HG02759 (cell line): ENCODE measurements at regions not wholly inside any gene's neighbourhood (a gene's known extent, or its start where the extent isn't known, plus 50 kb on each side); places are given as distances from the start of the nearest gene placed in this dataset.

ENCODE experiments used
- ATAC-seq: cut with Tn5 transposase; IDR thresholded peaks from one replicate; pipeline ENCODE4 v1.9.1; 2021; ENCODE audit warnings: mild to moderate bottlenecking, moderate library complexity; ENCODE audit not compliant: unreplicated experiment

- ATAC-seq, result no peak
These were observed 133.4 kb downstream of the JCAD start for GRCh38 chr10:29925771-29926692.

DNA sequence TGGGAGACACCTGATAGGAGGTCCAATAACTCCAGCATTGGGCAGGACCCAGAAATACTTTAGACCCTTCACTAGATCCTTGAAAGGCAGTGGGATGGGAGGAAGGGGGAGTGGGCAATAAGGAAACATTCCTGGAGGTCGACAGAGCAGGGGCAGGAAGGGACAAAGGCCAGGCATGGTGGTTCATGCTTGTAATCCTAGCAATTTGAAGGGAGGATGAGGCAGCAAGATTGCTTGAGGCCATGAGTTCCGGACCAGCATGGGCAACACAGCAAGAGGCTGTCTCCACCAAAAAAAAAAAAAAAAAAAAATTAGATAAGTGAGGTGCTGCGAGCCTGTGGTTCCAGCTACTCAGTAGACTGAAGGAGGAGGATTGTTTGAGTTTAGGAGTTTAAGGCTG, 134.9 kb downstream of the JCAD start:
- ATAC-seq, result no peak

GRCh38 chr10:29923416-29923965, 135.9 kb downstream of the JCAD start:
- no peak for ATAC-seq

DNA sequence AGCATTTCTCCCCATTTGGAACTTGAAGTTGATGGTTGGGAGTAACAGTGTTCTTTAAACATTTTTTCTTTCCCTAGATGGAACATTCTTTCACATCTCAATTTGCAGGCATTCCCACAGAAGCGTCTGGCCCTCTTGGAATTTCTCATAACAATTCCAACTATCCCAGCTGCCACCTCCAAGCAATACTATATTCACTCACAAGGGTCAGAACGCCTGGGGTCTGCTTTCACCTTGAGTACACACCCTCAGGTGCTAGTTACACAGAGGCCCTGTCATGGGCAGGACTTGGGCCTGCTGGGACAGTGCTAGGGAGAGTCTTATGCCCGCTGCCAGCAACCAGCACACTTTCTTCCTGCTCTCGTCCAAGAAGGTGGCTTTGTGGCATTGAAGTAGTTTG, 136.5 kb downstream of the JCAD start:
- ATAC-seq, result no peak

DNA sequence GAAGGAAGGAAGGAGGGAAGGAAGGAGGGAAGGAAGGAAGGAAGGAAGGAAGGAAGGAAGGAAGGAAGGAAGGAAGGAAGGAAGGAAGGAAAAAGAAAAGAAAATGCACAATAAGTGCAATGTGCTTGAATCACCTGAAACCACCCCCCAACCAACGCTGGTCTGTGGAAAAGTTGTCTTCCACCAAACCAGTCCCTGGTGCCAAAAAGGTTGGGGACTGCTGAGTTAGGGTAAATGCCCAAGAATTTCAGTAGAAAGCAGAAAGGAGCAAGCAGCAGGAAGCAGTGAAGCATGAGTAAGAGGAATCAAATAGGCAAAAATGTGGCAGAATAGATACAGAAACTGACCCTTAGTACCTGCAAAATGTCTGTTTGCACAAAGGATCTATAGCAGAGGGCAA, 137.2 kb downstream of the JCAD start:
- ATAC-seq, result no peak

GRCh38 chr10:29921071-29921446, 138.3 kb downstream of the JCAD start:
- no peak for ATAC-seq

- no peak for ATAC-seq
These were observed 138.8 kb downstream of the JCAD start for GRCh38 chr10:29920408-29921070.

DNA sequence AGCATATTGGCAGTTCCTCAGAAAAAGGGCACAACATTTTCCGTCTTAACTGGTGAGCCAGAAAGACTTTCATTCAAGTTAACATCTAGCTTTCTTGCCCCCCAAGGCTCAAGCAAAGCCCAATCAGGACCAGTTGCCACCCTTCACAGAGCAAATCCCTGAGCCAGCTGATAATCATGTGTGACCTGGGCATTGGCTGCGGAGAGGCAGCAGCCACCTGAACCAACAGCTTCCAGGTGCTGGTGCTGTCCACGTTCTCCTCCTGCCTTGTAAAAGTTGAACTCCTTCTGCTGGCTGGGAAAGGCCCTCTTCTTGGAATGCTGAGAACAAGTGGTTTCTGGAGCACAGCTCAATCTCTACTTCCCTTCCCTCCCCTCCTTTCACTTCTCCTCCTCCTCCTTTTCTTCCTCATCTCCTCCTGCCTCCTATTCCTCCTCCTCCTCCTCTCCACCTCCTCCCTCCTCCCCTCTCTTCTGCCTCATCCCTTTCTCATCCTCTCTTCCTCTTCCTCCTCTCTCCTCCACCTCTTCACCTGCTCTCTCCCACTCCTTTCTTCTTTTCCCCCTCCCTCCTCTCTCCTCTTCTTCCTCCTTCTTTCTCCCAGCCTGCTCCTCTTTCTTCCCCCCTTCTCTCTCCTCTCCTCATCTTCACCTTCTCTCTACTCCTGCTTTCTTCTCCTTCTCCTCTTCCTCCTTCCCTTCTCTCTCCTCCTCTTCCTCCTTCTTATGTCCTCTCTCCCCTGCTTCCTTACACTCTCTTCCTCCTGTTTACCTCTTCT, 140.6 kb downstream of the JCAD start:
- ATAC-seq, result no peak

- ATAC-seq, result no peak
These were observed 142.1 kb downstream of the JCAD start for GRCh38 chr10:29917311-29917710.

DNA sequence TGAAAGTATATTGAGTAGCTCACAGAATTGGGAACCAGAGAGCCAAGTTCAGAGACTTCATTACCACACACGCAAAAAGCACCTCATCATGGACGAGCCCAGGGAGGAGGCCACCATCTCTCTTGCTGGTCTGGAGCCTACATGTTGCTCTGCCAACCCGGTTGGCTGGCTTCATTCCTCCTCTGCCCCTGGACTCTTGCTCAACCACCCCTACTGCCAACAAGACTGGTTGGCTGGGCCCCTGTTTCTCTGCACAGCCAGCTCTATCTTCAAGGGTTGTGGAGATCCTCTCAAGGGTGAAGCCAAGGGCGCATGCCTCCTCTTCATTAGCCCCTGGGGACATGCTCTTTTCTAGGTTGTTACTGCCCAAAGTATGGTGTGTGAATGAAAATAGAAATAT, 142.7 kb downstream of the JCAD start:
- no peak for ATAC-seq

DNA sequence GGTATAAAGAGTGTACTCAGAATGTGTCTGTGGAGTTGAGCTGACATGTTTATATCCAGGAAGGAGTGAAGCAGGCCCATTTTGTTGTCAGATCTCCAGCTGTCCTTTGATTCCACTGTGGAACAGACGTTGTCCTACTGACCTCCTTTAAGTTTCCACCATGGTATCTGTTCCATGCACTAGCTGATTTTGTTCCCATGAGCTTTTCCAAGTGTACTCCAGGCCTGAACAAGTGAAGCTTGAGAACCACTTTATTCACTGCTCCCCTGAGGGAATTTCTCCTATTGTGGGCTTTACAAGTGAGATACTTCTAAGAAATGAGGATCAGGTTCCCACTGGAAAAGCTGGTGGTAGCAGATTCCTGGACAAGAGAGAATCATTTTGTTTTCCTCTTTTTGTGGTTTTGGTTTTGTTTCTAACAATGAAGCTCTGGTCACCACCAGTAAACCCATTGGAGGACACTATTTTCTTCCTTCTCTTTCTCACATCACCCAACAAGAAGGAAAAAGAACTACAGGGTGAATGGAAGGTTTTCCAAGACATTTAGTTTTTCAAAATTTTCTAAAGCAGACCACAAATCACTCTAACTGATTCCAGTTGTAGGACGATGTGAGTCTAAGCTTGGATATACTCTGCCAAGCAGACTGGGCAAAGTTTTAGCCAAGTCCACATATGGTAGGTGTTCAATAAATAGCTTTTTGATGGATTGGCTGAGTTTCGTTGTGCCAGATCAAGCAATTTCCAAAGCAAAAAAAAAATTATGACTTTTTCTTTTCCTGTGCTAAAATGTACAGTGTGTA, 144.2 kb downstream of the JCAD start:
- no peak for ATAC-seq

DNA sequence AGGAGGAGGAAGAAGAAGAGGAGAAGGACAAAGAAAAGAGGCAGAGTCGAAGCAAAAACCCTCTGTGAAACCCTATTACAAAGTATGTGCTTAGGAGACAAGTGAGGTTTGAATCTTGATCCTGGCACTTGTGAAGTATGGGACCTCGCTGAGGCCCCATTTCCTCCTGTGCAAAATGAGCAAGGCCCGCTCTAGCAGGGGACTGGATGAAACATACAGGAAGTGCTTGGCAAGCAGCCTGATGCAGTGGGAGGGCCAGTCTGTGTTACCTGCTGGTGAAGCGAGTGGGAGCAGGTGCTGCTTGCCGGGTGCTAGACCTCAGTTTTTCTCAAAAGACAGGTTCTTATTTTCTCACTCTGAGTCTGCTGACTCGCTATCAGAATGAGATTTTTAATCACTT, 150.4 kb downstream of the JCAD start:
- no peak for ATAC-seq

DNA sequence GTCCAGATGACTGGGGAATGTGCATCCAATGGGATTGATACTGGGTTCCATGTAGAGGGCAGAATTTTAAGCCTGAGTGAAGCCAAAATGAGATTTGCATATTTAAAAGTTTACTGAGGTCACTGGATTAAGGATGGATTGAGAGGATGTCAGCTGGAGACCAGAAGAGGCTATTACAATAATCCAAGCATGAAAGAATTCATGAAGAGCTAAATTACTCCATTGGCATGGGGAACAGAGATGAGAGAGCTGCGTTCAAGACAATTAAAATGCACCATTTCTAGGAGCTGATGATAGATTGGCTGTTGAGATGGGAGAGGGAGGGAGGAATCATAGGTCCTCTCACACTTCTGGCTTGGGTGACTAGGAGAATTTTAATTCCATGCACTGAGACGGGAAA, 158.5 kb downstream of the JCAD start:
- no peak for ATAC-seq

DNA sequence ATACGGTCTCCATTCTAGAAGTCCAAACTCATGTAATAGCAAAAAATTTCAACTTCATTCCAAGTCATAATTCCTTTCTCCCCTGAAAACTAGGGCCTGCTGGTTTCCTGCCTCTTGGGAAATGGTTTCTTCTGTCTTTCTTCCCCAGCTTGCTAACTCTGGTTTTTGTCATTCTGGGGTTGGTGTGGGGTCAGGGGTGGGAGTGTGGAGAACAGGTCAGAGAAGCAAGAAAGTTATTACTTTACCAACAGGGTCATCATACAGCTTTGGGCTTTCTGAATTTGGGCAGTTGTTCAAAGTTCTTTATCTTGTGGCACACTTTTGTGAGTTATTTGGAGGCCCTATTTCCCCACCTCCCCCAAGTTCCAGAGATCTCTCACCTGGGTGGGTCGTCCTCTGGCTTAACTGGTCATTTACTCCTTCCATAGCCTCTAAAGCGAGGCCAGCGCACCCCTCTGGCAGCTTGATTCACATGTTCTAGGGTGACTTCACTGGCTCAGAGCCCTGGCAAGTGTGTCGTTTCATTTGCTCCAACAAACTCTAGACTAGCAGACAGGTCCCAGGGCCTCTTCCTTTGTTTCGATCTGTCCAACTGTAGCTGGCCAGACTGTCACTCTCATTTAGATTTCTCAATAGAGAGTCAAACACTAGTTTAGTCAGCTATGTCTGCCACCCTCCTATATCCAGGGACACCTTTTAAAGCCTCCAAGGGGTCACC, 161.2 kb downstream of the JCAD start:
- ATAC-seq, result no peak

DNA sequence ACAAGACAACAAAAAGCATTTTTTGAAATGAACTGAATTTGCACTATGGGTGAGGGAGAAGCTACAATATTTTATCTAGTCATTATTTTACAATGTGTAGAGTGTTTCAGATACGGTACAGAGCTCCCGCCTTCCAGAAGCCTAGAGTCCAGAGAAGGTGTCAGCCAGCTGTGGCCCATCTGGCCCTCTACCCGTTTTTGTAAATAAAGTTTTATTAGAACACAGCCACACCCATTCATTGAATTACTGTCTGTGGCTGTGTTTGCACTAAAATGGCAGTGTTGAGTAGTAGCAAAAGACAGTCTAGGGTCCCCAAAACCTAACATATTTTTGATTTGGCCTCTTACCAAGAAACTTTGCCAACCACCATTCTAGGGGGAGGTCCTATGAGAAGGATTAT, 162.0 kb downstream of the JCAD start:
- ATAC-seq, result no peak

GRCh38 chr10:29896053-29896452, 163.3 kb downstream of the JCAD start:
- no peak for ATAC-seq

- no peak for ATAC-seq
These were observed 163.9 kb downstream of the JCAD start for GRCh38 chr10:29895456-29895855.

- no peak for ATAC-seq
These were observed 171.1 kb downstream of the JCAD start for GRCh38 chr10:29888321-29888720.

GRCh38 chr10:29886299-29886698, 173.1 kb downstream of the JCAD start:
- no peak for ATAC-seq

DNA sequence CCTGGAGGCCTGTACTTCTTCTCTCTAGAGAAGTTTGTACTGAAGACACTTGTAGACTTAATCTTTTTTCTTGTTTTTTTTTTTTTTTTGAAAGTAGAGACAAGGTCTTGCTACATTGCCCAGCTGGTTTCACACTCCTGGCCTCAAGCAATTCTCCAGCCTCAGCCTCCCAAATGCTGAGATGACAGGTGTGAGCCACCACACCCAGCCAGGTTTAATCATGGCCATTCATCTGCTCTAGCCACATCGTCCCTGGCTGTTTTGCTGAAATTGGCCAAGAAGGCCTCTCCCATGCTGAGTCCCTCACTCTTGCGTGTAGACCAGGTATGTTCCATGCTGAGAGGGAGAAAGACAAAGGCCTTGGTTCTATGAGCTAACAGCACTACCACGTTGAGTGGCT, 176.2 kb downstream of the JCAD start:
- no peak for ATAC-seq
